ENCODE measurements at regions not wholly inside any gene's neighbourhood (a gene's known extent, or its start where the extent isn't known, plus 50 kb on each side); places are given as distances from the start of the nearest gene placed in this dataset.
"Not testable (repeated sequence)": the region's sequence is repeated elsewhere in the genome, so short reads cannot be mapped to it uniquely, and the experiment has no call there.

DNA sequence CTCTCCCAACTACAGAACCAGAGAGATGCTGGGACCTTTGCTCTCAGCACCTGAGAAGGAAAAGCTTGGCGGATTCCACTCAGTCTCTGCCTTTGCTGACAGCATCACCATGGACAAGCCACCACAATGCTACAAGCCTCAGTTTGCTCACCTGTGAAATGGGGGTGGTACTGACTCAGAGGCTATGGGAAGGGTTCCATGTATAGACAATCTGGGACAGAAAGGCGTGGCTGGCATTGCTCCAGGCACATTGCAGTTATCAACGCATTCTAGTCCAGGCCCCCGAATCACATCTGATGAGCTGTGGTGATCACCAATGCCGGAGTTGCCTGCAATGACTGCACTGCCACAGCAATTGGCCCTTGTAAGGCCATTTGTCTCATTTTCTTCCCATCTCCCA is 72.6 kb downstream of the ISX start:
- no peak for DNase-seq (ENCODE audit: low read depth in 2 of 2)

GRCh38 chr22:35140879-35141745 is 75.2 kb downstream of the ISX start:
- DNase-seq (ENCODE audit: low read depth in 2 of 2) = no peak

DNA sequence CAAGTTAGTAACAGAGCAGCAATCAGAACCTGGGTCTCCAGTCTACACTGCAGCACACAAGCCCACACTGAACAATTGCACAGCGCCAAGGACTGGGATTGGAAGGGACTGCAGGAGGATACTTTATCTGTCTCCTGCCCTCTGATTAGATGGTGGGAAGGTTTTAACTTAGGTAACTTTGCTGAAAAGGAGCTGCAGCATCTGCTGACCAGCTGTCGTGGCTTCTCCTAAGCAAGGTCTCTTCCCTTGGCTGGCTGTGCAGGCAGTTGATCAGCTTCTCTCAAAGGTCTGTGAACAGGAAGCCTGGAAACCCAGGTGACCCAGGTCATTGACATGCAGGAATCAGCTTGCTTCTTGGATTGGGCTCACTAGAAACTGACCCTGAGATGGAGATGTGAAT is 82.4 kb downstream of the ISX start:
- no peak for DNase-seq (ENCODE audit: low read depth in 2 of 2)

- DNase-seq (ENCODE audit: low read depth in 2 of 2) = no peak
These were observed 83.0 kb downstream of the ISX start for GRCh38 chr22:35148866-35149548.

- peak in 1 of 2 donors; percentile 12 for DNase-seq (ENCODE audit: low read depth in 2 of 2)
These were observed 84.5 kb downstream of the ISX start for GRCh38 chr22:35150183-35151107.

- DNase-seq (ENCODE audit: low read depth in 2 of 2) = no peak
These were observed 86.4 kb downstream of the ISX start for GRCh38 chr22:35152316-35152715.

DNA sequence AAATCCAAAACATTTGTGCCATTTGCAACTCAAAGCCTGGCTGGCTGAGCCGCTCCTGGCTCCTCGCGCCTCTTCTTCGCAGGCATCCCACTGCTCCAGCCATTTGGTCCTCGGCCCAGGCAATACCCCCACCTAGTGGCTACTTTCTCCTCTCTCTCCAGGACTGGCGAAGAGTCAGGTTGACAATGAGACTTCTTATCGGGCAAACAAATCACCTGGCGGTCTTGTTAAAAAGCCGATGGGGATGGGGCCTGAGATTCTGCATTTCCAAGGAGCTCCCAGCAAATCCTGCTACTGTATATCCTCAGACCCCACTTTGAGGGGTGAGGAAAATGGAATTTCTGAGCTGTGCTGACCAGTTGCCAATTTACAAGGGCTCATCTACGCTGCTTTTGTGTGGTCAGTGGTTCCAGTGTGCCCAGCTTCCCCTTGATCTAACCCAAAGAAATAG is 89.0 kb downstream of the ISX start:
- no peak for DNase-seq (ENCODE audit: low read depth in 2 of 2)

DNA sequence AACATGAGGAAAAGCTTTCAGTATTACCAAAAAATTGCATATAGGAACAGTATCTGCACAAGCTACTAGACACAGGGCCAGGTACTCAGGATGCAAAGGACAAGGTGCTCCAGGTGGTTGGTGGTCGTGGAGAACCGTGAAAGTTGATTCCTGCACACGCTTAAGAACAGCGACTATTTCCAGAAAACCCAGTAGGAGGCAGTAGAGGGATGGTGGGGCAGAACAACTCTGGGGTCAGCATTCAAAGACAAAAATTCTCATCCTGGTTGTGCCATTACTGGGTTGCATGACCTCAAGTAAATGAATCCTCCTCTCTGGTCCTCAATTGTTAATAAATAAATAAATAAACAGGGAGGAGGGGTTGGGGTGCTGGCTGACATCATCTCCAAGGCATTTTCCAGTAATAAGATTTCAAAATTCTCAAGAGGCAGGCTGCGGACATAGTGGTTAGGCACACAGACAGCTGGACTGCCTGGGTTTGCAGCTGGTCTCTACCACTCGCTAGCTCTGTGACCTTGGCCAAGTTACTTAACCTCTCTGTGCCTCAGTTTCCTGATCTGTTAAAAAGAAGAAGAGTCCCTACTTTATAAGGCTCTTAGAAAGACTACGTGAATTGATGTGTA is 89.6 kb downstream of the ISX start:
- DNase-seq (ENCODE audit: low read depth in 2 of 2) = no peak

DNA sequence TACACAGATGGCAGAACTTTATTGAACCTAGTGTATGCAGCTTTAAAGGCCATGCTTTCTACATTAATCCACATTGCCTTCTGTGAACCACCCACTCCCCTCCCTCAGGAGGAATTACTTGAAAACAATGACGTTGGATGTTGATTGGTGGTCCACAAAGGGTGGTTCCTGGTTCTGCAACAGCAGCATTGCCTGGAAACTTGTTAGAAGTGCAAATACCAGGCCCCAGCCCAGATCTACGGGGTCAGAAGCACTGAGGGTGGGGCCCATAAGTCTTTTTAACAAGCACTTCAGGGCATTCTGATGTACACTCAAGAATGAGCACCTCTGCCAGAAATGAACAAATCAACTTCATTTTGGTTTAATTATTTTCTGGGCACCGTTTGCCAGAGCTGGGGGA is 91.0 kb downstream of the ISX start:
- no peak for DNase-seq (ENCODE audit: low read depth in 2 of 2)

DNA sequence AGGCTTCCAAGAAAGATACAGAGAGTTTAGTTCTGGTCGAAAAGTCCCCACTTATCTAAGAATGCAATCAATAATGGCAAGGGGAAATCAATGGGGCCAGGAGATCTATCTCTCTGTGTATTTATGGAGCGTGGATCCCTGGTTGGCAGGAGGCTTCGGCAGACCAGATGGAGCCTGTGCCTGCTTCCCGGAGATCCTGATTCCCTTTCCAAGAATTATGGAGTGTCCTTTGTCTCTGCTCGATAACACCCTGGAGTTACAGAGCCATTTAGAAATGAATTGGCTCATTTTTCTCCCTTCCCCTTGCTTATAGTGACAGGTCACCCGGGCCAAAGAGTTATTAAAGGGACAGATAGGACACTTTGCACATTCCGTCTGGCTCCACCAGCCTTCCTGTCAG is 92.4 kb downstream of the ISX start:
- DNase-seq (ENCODE audit: low read depth in 2 of 2) = no peak

DNA sequence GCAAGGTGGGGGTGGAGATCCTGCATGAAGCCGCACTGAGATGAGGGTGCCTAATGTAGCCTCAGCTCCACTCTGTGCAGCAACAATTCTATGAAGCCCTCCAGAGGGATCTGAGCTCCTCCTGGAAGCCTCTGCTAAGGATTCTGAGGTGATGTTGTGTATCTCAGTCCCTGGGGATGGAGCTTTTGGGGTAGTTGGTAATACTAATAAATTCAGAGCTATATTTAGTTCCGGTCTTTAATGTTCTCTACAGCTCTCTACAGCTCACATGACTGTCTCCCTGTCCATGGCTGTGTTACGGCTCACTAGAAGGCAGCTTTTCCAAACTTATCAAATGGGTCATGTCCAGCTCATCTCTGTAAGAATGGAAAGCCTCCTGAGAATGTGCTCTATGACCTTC is 93.4 kb downstream of the ISX start:
- DNase-seq (ENCODE audit: low read depth in 2 of 2) = no peak

- no peak for DNase-seq (ENCODE audit: low read depth in 2 of 2)
These were observed 94.3 kb downstream of the ISX start for GRCh38 chr22:35160268-35160667.

DNA sequence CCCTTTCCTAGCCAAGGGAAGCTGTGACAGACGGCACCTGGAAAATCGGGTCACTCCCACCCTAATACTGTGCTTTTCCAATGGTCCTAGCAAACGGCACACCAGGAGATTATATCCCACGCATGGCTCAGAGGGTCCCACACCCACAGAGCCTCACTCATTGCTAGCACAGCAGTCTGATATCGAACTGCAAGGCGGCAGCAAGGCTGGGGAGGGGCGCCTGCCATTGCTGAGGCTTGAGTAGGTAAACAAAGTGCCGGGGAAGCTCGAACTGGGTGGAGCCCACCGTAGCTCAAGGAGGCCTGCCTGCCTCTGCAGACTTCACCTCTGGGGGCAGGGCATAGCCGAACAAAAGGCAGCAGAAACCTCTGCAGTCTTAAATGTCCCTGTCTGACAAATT is 91.4 kb upstream of the HMGXB4 start:
- not testable (repeated sequence) for DNase-seq (ENCODE audit: low read depth in 2 of 2)

GRCh38 chr22:35170716-35171697 is 86.3 kb upstream of the HMGXB4 start:
- DNase-seq (ENCODE audit: low read depth in 2 of 2) = no peak

GRCh38 chr22:35172442-35172841 is 84.9 kb upstream of the HMGXB4 start:
- no peak for DNase-seq (ENCODE audit: low read depth in 2 of 2)

DNA sequence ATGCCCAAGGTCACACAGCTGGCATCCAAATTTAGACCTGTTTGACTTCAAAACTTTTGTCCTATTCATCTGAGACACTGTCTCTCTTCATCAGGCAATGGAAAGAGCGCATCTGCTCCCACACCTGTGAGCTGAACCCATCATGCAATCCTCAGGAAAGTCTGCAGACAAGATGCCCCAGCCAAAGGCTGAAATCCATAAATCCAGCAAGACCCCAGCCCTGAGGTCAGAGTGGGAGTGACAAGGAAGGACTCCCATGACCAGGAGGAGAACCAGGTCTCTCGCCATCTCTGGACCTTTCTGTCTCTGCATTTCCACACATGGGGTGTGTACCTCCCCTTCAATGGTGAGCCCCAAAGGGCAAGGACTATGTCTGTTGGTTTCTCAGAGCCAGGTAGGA is 83.6 kb upstream of the HMGXB4 start:
- no peak for DNase-seq (ENCODE audit: low read depth in 2 of 2)

DNA sequence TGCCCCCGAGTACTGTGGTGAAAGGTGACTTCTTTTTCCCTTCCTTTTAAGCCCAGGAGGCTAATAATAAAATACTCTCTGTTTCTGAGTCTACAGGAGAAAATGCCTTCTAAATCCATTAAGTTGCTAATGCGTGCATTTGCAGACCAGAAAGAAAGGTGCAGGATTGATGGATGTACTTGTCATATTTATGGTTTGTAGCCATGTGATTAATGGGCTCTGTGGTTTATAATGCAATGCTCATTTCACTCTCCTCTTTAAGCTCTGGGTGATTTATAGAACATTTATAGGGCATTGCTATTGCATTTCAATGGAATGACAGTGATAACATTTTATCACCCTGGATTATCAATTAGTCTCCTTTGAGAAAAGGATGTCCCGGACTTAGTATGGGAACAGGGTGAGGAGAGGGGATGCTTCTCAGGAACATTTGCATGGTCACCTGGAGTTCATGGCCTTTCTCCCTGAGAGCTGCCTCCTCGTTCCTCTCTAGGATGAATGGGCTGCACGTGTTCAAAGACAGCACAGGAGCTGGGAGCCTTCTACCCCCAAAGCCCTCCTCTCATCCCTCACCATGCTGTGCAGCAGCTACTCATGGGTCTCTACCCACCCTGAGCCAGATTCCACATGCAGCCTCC is 82.8 kb upstream of the HMGXB4 start:
- DNase-seq (ENCODE audit: low read depth in 2 of 2) = no peak

- DNase-seq (ENCODE audit: low read depth in 2 of 2) = no peak
These were observed 81.9 kb upstream of the HMGXB4 start for GRCh38 chr22:35175392-35175791.

DNA sequence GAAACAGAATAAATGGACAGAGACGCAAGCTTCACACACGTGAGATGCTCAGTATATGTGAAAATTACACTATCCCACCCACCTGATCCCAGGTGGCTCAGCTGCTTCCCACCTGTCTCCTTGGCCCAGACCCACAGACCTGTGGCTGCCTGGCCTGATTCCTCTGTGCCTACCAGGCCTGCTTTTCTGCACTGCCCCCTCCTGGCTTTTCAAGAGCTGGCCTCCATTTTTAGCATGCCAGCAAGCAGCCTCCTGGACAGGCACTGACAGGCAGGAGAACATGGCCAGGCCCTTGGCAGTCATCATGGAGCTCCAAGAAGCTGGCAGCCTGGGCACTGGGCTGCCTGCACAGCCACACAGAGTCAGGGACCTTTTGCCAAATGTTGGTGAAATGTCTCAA is 79.5 kb upstream of the HMGXB4 start:
- no peak for DNase-seq (ENCODE audit: low read depth in 2 of 2)

DNA sequence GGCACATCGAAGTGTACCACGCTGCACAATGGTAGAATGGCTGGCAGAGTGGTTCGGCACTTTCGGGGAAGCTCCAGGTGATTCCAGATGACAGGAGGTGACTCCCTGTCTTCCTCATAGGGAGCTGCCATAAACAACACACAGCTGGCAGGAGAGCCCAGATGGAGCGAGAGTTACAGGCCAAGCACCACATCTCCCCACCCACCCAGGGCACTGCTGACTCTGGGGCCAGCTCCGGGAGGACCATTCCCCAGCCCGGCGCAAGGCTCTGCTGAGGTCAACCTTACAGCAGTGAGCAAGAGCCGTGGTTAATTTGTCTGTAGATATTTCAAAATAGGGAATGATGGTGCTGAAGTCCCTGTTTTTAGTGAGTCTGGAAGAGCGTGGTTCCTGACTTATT is 78.8 kb upstream of the HMGXB4 start:
- DNase-seq (ENCODE audit: low read depth in 2 of 2) = no peak

Data from stimulated activated CD8-positive, alpha-beta memory T cell treated with anti-CD3 and anti-CD28 coated beads, Interleukin-7, amount 100 ng/mL, for 4 hours (primary cell).